HG02943 (cell line): ENCODE measurements at regions not wholly inside any gene's neighbourhood (a gene's known extent, or its start where the extent isn't known, plus 50 kb on each side); places are given as distances from the start of the nearest gene placed in this dataset.
"Not testable (repeated sequence)": the region's sequence is repeated elsewhere in the genome, so short reads cannot be mapped to it uniquely, and the experiment has no call there.

Source experiments
- ATAC-seq: cut with Tn5 transposase; IDR thresholded peaks from one replicate; pipeline ENCODE4 v1.9.1; 2021; ENCODE audit warnings: mild to moderate bottlenecking, low read depth, moderate library complexity; ENCODE audit not compliant: unreplicated experiment

GRCh38 chr13:52324831-52325230 lies 81.1 kb downstream of the THSD1 start:
- ATAC-seq: not testable (repeated sequence)

- no peak for ATAC-seq
Observed at GRCh38 chr13:52319876-52320275, 86.1 kb downstream of the THSD1 start.

- ATAC-seq: not testable (repeated sequence)
Observed at GRCh38 chr13:52309833-52310232, 96.1 kb downstream of the THSD1 start.

- not testable (repeated sequence) for ATAC-seq
Observed at GRCh38 chr13:52306336-52306735, 99.6 kb downstream of the THSD1 start.

GRCh38 chr13:52303098-52303497 lies 102.9 kb downstream of the THSD1 start:
- ATAC-seq: not testable (repeated sequence)

- ATAC-seq: not testable (repeated sequence)
Observed at GRCh38 chr13:52302688-52303087, 103.3 kb downstream of the THSD1 start.

- ATAC-seq: not testable (repeated sequence)
Observed at GRCh38 chr13:52301810-52302400, 104.1 kb downstream of the THSD1 start.

GRCh38 chr13:52298079-52298661 lies 107.8 kb downstream of the THSD1 start:
- not testable (repeated sequence) for ATAC-seq

- ATAC-seq: not testable (repeated sequence)
Observed at GRCh38 chr13:52288891-52289290, 117.1 kb downstream of the THSD1 start.

- not testable (repeated sequence) for ATAC-seq
Observed at GRCh38 chr13:52281387-52281786, 122.0 kb upstream of the NEK3 start.

GRCh38 chr13:52279408-52279807 lies 120.0 kb upstream of the NEK3 start:
- not testable (repeated sequence) for ATAC-seq

- ATAC-seq: not testable (repeated sequence)
Observed at GRCh38 chr13:52254299-52254698, 94.9 kb upstream of the NEK3 start.

GRCh38 chr13:52240752-52241151 lies 81.4 kb upstream of the NEK3 start:
- ATAC-seq: peak; percentile 69

GRCh38 chr13:52235900-52236595 lies 76.7 kb upstream of the NEK3 start:
- ATAC-seq: peak; percentile 75

GRCh38 chr13:52234928-52235327 lies 75.5 kb upstream of the NEK3 start:
- not testable (repeated sequence) for ATAC-seq

- ATAC-seq: not testable (repeated sequence)
Observed at GRCh38 chr13:52223063-52223462, 63.7 kb upstream of the NEK3 start.

- not testable (repeated sequence) for ATAC-seq
Observed at GRCh38 chr13:52213920-52214319, 54.5 kb upstream of the NEK3 start.

- ATAC-seq: not testable (repeated sequence)
Observed at GRCh38 chr13:52212886-52213285, 53.5 kb upstream of the NEK3 start.

- ATAC-seq: not testable (repeated sequence)
Observed at GRCh38 chr13:52211416-52211776, 52.0 kb upstream of the NEK3 start.

GRCh38 chr13:52210564-52211415 lies 51.4 kb upstream of the NEK3 start:
- ATAC-seq: not testable (repeated sequence)
